ENCODE measurements at regions not wholly inside any gene's neighbourhood (a gene's known extent, or its start where the extent isn't known, plus 50 kb on each side); places are given as distances from the start of the nearest gene placed in this dataset.

DNA sequence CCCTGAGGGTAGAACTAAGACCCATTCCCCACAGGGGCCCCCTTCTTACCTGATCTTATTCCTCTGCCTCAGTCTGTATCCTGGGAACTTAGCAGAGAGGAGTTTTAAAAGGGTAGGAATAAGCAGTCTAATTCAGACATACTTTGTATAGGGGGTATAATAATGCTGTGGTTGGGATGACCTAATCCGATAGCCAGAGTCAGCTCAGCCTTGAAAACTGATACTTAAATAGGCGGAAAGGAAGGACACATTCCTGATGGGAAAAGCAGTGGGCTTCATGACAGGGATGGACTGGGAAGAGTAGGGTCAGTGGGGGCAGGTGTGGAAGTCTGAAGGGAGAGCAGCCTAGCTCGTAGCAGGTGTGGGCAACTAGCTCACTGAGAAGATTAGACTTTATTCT, 52.2 kb upstream of the TESK1 start:
- peaks cover 21% of the 10 kb centered on the region for H3K36me3 Mint-ChIP-seq (ENCODE audit: low read depth)
- WGBS, 2 experiments (ENCODE audit: insufficient coverage in 1 of 2, insufficient read length in 1 of 2), result 85% methylated on average over 3 of the region's 3 CpGs
- H3K9ac ChIP-seq (ENCODE audit: extremely low read depth, low read length, poor library complexity, severe bottlenecking), result no peak overlapping the region
- TF ChIP-seq, protein P1, sequence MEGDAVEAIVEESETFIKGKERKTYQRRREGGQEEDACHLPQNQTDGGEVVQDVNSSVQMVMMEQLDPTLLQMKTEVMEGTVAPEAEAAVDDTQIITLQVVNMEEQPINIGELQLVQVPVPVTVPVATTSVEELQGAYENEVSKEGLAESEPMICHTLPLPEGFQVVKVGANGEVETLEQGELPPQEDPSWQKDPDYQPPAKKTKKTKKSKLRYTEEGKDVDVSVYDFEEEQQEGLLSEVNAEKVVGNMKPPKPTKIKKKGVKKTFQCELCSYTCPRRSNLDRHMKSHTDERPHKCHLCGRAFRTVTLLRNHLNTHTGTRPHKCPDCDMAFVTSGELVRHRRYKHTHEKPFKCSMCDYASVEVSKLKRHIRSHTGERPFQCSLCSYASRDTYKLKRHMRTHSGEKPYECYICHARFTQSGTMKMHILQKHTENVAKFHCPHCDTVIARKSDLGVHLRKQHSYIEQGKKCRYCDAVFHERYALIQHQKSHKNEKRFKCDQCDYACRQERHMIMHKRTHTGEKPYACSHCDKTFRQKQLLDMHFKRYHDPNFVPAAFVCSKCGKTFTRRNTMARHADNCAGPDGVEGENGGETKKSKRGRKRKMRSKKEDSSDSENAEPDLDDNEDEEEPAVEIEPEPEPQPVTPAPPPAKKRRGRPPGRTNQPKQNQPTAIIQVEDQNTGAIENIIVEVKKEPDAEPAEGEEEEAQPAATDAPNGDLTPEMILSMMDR (conservative IDR thresholded peaks at IDR 0.05), result no peak
- peaks cover 23% of the 10 kb centered on the region for H3K36me3 ChIP-seq (ENCODE audit: control insufficient read depth, insufficient read depth, low read length)
- no peak overlapping the region for H3K4me3 Mint-ChIP-seq
- no peaks in the 10 kb centered on the region for H3K4me1 Mint-ChIP-seq
- no peaks in the 10 kb centered on the region for H3K9me3 Mint-ChIP-seq
- no peak overlapping the region for H3K4me3 ChIP-seq (ENCODE audit: low read length)
- no peaks in the 10 kb centered on the region for H3K27me3 Mint-ChIP-seq (ENCODE audit: insufficient read depth)
- no peak overlapping the region for H3K27ac ChIP-seq (ENCODE audit: low read depth, low read length)
- no peaks in the 10 kb centered on the region for H3K4me1 ChIP-seq (ENCODE audit: control insufficient read depth, insufficient read depth, low read length)
- no peak overlapping the region for H3K27ac Mint-ChIP-seq
- H3K9me3 ChIP-seq (ENCODE audit: control insufficient read depth, low read length), result no peaks in the 10 kb centered on the region
- H3K27me3 ChIP-seq (ENCODE audit: control insufficient read depth, insufficient read depth, low read length, poor library complexity, severe bottlenecking), result no peaks in the 10 kb centered on the region
- no peak for DNase-seq

DNA sequence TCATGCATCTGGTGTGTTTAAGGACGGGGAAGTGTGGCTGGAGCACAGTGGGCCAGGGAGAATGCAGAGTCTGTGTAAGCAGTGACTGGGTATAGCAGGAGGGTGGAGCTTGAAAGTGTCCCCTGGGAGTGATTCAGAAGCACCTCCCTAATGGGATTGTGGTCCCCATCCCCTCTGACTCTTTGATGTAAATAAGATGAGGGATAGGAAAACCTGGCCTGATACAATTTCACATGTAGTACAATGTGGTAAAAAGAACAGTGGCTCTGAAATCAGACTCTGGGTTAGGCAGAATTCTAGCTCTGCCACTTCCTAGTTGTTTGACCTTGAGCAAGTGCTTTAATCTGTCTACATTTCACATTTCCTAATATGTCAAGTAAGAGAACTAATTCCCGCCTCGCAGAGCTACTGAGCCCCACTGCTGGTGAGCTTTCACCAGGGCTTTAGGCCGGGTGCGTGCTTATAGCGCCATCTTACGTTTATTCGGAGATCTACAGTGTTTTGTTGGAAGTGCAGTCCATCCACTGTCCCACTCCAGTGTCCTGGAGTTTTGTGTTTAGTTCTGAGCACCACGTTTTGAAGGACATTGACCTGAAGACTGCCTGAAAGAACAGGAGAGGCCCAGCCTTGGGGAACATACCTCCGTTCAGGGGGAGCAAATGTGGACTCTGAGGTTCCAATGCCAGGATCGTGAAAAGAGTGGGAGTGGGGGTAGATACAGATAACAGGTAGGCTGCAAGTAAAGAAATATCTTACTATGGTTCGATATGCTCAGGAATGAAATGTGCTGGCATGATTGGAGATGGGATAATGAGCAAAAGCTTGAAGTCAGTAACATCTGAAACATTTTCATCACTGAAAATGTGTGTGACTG, 51.2 kb upstream of the TESK1 start:
- 26 to 45% methylated on average over 5 to 12 of the region's 12 CpGs for WGBS, 2 experiments (ENCODE audit: insufficient coverage in 1 of 2, insufficient read length in 1 of 2)
- Histone ChIP-seq H3K4me3 (ENCODE audit: low read length) (no peak overlapping the region), H3K9me3 (ENCODE audit: control insufficient read depth, low read length) (no peaks in the 10 kb centered on the region), H3K27me3 (ENCODE audit: control insufficient read depth, insufficient read depth, low read length, poor library complexity, severe bottlenecking) (no peaks in the 10 kb centered on the region), H3K9ac (ENCODE audit: extremely low read depth, low read length, poor library complexity, severe bottlenecking) (no peak overlapping the region), H3K27ac (ENCODE audit: low read depth, low read length) (no peak overlapping the region), H3K36me3 (ENCODE audit: control insufficient read depth, insufficient read depth, low read length) (peaks cover 31% of the 10 kb centered on the region), H3K4me1 (ENCODE audit: control insufficient read depth, insufficient read depth, low read length) (no peaks in the 10 kb centered on the region)
- Mint-ChIP-seq H3K27ac (no peak overlapping the region), H3K9me3 (no peaks in the 10 kb centered on the region), H3K4me3 (no peak overlapping the region), H3K4me1 (no peaks in the 10 kb centered on the region), H3K36me3 (ENCODE audit: low read depth) (peaks cover 29% of the 10 kb centered on the region), H3K27me3 (ENCODE audit: insufficient read depth) (no peaks in the 10 kb centered on the region)
- TF ChIP-seq, protein P1 (conservative IDR thresholded peaks at IDR 0.05), result peak; percentile 93
- peak; percentile 86 for DNase-seq

DNA sequence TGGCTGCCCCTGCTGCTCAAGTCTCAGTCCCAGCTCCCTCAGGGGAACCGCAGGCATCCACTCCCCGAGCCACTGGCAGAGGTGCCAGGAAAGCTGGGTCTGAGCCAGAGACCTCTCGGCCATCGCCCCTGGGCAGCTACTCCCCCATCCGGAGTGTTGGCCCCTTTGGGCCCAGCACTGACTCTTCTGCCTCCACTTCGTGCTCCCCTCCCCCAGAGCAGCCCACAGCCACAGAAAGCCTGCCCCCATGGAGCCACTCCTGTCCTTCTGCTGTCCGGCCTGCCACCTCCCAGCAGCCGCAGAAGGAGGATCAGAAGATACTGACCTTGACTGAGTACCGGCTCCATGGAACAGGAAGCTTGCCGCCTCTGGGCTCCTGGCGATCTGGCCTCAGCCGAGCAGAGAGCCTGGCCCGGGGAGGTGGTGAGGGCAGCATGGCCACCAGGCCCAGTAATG, 49.8 kb upstream of the TESK1 start:
- WGBS, 2 experiments (ENCODE audit: insufficient coverage in 1 of 2, insufficient read length in 1 of 2), result 95% methylated on average over 6 to 13 of the region's 13 CpGs
- Histone ChIP-seq H3K27me3 (ENCODE audit: control insufficient read depth, insufficient read depth, low read length, poor library complexity, severe bottlenecking) (no peaks in the 10 kb centered on the region), H3K36me3 (ENCODE audit: control insufficient read depth, insufficient read depth, low read length) (peaks cover 35% of the 10 kb centered on the region), H3K4me1 (ENCODE audit: control insufficient read depth, insufficient read depth, low read length) (no peaks in the 10 kb centered on the region), H3K9ac (ENCODE audit: extremely low read depth, low read length, poor library complexity, severe bottlenecking) (no peak overlapping the region), H3K9me3 (ENCODE audit: control insufficient read depth, low read length) (no peaks in the 10 kb centered on the region), H3K27ac (ENCODE audit: low read depth, low read length) (no peak overlapping the region), H3K4me3 (ENCODE audit: low read length) (no peak overlapping the region)
- H3K27ac Mint-ChIP-seq, result no peak overlapping the region
- H3K36me3 Mint-ChIP-seq (ENCODE audit: low read depth), result peaks cover 31% of the 10 kb centered on the region
- no peak for DNase-seq
- no peaks in the 10 kb centered on the region for H3K4me1 Mint-ChIP-seq
- H3K9me3 Mint-ChIP-seq, result no peaks in the 10 kb centered on the region
- TF ChIP-seq, protein P1 (conservative IDR thresholded peaks at IDR 0.05), result no peak
- H3K4me3 Mint-ChIP-seq, result no peak overlapping the region
- H3K27me3 Mint-ChIP-seq (ENCODE audit: insufficient read depth), result no peaks in the 10 kb centered on the region
